Left lobe of liver (tissue), 2 donors: ENCODE measurements at regions not wholly inside any gene's neighbourhood (a gene's known extent, or its start where the extent isn't known, plus 50 kb on each side); places are given as distances from the start of the nearest gene placed in this dataset.
"Not testable (repeated sequence)": the region's sequence is repeated elsewhere in the genome, so short reads cannot be mapped to it uniquely, and the experiment has no call there.

Experiments used
- ATAC-seq: fragments of 200-7000 bp; cut with Tn5 transposase; one replicate; pipeline ENCODE4 v1.9.1; 2020; ENCODE audit warnings: mild to moderate bottlenecking, moderate library complexity
- DNase-seq: peaks from one replicate; pipeline ENCODE4 v3.0.0-alpha.2; 2020; ENCODE audit warnings: low spot score
- donor health status: DM: no; HTN: no; CAD: no; lungs with moderate emphysema.
- donor health status: DM: no; HTN: yes; CAD: no.

DNA sequence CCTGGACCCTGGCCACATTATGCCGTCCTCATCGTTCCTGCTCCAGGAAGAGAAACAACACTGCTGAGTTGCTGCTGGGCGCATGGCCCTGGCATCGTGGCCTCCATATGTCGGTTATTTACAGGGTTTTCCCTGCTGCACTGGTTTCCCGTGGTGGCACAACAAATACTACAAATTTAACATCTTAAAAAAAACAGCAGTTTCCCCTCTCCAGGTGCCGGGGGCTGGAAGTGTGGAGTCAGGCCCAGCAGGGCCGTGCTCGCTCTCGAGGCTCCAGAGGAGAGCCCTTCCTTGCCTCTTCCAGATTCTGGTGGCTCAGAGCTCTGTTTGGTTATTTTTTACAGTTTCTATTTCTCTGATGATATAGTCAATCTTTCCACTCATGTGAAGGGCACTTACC, 777.8 kb upstream of the TPTE start:
- DNase-seq, ATAC-seq: not testable (repeated sequence)

DNA sequence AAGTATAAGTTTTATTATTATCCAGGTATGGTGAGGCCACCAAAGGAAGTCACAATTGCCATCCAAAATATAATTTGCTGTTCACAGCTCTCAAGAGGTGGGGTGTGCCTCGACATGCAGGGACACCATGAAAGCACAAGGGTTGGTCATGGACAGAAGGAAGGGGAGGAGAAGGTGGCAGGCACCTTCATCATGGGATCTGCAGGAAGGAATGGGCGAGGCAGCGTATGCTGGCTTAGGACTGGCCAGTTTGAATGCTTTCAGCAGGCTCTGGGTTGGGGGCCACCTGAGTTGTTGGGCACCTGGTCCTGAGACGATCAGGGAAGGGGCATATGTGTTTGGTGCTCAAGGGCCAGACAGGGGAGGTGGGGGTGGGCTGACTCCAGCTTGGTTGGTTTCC, 777.2 kb upstream of the TPTE start:
- DNase-seq: not testable (repeated sequence)

DNA sequence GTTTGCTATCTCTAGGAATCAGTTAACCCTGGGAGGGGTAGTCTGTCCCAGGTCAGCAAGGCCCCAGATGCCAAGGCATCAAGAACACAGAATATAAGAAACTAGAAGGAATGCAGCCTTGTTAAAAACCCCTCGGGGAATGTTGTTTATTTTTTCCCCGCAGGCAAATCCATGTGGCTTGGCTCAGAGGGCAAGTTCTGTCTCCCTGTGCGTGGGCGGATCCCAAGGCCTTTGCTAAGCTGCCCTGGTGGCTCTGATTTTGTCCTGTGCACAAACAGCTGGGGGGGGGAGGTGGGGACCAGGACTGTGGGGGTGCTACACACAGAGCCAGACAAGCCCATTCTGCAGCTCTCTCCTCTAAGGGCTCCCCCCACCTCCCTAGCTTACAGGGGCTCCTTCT, 776.8 kb upstream of the TPTE start:
- not testable (repeated sequence) for ATAC-seq, DNase-seq

More for the DNA sequence above, 777.2 kb upstream of the TPTE start:
- ATAC-seq: not testable (repeated sequence)

DNA sequence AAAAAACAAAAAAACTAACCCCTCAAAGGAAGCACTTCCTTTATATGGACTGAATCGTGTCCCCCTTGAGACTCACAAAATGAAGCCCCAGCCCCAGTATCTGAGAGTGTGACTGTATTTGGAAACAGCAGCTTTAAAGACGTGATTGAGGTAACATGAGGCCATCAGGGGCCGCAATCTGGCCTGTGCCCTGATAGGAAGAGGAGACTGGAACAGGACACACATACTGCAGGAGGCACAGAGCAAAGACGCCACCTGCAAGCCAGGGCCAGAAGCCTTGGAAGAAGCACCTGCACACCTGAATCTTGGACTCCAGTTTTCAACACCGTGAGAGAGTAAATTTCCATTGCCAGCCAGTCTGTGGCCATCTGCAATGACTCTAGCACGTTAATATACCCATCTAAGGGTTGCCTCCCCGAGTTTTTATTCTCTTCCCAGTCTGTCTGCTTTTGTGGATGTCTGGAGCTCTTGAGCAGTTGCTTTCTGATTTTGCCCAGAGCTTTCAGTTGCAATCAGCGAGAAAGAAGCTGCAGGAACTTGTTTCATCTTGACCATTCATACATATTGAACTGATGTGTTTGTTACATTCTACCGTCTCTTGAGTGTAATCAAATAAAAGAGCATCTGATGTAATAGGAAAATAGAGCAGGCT, 775.8 kb upstream of the TPTE start:
- not testable (repeated sequence) for DNase-seq, ATAC-seq

DNA sequence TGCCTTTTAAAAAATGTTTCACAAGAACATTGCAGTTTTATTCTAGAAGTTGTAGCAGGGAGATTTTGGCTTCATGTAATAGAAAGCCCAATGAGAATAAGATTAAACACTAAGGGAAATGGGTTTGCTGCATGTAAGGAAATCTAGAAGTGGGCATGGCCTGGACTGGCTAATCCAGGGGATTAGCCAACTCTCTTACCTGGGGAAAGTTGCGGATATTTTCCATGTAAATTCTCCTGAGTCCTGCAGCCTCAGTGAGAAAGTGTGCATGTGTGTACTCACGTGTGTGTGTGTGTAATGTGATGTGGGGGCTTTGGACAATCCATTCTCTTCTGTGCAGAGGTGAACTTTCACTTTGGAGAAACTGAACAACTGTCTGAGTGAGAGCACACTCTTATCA, 775.1 kb upstream of the TPTE start:
- not testable (repeated sequence) for DNase-seq, ATAC-seq

DNA sequence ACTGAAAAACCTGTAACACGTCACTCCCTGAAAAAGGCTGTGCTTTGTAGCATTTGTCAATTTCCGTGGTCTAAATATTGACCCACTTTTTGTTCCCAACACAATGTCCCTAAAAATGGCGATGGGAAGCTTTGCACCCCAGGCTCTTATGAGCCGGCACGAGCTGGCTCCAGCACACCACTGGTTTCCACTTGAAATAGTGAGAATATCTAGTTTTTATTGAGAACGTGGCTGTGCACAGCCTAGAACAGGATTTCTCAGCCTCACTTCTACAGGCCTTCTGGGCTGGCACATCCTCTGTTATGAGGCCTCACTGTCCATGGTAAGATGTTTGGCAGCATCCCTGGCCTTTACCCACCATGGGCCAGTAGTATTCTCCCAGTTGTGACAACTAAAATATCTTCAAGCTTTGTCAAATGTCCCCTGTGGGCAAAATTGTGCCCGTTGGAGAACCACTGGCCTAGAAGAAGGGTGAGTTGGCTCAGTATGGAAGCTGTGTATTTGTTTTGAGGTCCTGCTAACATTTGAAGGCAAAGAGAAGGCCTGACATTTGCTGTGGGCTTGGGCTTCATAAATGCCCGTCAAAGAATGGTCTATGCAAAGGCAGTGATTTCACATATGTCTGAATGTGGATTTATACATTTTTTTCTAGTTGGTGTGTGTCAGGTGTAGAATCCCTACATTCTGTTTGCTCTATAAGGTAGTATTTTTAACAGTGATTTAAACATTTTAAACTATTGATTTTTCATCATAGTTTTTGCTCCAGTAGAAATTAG, 774.4 kb upstream of the TPTE start:
- DNase-seq, ATAC-seq: not testable (repeated sequence)

DNA sequence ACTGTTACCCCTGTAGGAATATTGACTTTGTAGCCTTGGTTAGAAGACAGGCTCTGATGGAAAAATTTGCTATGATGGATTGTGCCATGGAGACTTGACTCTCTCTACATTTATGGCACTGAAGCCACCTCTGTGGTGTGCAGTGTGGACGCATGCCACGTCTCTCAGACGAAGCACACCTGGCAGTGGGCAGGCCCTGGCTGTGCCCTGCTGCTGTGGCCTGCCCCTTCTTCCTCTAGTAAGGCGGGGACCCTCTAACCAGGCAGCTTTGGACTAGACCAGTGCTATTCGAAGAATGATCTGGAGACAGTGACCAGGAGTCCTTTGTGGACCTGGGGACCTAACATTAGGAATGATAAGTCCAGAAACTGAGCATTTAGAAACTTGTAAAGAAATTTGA, 773.5 kb upstream of the TPTE start:
- DNase-seq, ATAC-seq: not testable (repeated sequence)

DNA sequence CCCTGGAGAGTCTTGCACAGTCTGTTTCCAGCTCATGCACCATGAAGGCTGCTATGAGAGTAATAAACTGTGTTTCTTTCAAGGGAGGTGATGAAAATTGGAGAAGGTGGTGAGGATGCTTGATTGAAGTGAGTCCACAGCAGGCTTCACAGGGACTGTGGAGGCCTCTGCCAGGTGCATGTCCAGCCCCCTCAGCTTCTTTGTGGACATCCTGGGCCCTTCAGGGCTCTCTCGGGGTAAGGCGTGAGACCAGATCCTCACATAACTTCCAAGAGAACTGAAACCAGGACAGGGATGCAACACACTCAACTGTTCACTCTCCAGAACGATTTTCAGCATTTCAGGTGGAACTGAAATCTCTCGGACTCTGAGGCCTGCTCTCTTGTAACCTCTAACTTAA, 772.9 kb upstream of the TPTE start:
- ATAC-seq, DNase-seq: not testable (repeated sequence)

DNA sequence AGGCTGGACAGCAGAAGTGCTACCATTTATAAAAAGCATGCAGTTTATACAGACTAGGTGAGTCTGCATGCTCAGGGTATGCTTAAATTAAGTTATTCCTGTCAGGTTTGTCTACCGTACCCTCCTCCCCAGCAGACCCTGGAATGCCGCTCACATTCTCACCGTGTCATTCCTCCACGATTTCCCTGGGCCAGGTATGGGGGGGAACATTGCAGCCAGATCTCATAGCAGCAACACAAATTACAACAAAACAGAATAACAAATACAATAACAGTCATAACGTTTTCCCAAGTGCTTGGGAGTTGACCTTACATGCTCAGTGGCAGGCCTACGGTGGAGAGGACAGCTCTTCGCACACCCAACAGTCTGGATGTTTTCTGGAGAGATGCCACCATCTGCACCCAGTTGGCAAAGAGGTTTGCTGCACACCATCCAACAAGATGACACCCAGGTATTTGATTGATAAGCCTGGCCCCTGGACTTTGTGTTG, 771.6 kb upstream of the TPTE start:
- DNase-seq, ATAC-seq: not testable (repeated sequence)

DNA sequence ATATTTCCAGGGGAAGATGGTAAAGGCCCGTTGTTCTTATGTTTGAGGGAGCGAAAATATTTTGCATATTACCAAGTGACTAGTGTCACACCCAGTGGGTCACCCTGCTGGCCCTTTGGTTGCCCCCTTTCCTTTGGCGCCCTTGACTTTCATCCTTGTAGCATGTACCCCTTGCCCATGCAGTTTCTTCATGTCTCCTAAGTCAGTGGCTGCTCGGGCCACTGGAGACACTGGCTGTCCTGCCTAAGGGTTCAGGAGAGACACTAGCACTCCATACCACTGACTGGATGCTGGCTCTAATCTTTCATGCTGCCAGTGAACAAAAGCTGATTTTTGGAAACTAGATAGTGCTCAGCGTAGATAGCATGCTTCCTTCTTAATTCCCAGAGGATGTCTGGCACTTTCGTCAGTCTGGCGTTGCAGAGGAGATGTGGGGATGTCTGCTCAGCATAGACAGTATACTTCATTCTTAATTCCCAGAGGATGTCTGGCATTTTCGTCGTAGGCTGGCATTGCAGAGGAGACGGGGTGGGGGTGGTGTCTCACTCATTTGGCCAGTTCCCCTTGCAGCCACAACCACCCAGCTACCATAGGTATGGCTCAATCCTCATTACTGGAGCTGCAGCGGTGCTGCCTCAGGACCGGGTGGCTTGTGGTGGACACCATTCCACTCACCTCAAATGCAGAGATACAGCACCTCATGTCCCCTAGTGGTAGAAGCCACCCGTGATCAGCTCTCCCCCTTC, 770.9 kb upstream of the TPTE start:
- DNase-seq (no peak), ATAC-seq (no peak)

DNA sequence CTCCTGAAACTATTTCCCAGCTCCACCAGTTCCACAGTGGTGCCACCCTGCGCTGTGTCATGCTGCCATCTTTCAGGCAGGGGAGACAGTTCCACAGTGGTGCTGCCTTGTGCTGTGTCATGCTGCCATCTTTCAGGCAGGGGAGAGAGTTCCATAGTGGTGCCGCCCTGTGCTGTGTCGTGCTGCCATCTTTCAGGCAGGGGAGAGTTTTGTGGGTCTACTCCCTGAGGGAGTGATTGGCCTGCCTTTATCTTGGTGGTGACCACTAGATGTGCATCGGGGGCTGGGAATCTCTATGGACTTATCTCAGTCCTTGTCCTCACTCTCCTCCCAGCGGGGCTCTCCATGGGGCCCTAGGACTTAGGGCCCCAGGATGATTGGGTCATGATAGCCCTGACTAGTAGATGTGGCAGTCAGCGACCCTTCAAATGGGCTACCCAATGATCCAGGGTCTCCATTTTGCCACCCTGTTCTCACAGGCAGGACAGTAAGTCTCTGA, 770.2 kb upstream of the TPTE start:
- not testable (repeated sequence) for DNase-seq
- peak; percentile 18 for ATAC-seq

DNA sequence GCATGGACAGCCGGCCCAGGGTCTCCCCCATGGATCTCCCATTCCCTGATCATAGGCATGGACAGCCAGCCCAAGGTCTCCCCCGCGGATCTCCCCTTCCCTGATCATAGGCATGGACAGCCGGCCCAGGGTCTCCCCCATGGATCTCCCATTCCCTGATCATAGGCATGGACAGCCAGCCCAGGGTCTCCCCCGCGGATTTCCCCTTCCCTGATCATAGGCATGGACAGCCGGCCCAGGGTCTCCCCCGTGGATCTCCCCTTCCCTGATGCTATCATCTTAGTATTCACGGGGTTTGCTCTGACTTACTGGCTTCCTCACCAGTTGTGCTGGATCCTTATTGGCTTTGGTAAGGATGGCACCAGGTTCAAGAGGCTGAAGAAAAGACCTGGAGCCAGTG, 769.4 kb upstream of the TPTE start:
- DNase-seq, ATAC-seq: not testable (repeated sequence)

DNA sequence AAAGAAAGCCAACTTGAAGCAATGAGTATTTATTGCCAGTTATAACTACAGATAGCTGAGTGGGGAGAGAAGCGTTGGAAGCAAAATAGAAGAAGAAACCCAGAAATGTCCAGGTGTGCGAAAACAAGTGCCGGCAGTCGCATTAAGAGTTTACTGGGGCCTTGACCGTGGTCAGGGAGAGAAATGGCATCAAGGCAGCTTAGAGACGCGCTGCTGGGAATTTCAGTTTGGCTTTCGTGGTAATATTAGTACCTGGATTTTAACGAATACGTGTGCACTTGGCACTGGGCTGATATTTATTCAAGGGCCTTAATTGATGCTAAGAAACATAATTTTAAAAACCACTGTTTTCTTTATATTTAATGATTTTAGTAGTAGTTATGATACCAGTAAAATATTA, 767.9 kb upstream of the TPTE start:
- ATAC-seq, DNase-seq: not testable (repeated sequence)

DNA sequence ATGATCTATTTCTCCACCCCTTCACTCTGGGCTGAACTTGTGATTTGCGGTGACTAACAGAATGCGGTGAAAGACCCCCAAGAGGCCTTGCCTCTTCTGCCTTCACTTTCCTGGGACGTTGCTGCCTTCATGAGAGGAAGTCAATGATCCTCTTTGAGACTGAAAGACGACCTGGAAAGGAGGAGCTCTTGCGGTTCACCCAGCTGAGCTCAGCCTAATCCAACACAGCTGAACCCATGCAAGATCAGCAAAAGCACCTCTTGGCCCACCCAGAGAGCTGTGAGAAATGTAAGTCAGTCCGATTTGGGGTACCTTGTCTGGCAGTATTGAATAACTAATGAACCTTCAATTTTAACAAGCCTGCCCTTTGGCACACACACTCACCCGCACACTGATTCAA, 767.4 kb upstream of the TPTE start:
- no peak for ATAC-seq
- no peak for DNase-seq

DNA sequence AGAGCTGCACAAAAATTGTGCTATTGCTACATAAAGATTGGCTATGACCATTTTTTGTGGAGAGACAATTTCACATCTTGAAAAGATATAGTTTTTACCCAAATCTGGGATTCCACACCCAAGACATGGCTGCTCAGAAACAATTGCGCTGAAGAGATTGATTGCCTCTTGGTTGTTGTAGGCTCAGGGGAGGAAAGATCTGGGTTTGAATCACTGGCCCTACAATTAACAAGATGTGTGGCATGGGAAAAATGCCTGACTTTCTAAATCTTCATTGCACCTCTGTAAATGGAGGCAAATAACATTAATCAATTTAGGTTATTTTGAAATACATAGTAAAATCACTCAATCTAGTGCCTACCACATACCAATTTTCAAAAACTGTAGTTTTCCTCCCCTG, 766.9 kb upstream of the TPTE start:
- DNase-seq, ATAC-seq: not testable (repeated sequence)

DNA sequence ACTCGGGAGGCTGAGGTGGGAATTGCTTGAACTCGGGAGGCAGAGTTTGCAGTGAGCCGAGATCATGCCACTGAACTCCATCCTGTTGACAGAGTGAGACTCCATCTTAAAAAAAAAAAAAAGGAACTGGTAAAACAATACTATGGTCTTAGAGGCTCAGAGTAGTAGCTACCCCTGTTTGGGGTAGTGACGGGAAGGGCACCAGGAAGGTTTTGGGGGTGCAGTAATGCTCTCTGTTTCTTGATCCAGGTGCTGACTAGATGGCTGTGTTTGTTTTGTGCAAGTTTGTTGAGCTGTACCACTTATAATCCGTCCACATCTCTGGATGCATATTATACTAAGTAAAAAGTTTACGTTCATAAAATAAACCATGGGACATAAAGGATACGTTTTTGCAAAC, 765.8 kb upstream of the TPTE start:
- DNase-seq (no peak), ATAC-seq (no peak)

DNA sequence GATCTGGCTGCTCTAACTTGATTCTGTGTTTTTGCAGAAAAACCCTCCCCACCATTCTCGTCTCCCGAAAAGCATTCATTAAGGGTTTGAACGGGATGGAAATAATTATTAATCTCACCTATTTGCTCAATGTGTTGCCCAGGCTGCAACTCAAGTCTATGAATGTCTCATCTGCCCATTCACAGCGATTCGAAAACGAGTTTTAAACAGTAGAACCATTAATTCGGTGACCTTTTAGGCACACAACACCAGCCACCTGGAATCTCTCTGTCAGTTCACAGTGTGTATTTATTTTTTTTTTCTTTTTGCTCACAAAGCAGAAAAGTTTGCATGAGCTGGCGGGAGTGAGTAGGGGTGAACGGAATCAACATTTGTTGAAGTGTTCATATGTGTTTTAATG, 764.7 kb upstream of the TPTE start:
- ATAC-seq: no peak

DNA sequence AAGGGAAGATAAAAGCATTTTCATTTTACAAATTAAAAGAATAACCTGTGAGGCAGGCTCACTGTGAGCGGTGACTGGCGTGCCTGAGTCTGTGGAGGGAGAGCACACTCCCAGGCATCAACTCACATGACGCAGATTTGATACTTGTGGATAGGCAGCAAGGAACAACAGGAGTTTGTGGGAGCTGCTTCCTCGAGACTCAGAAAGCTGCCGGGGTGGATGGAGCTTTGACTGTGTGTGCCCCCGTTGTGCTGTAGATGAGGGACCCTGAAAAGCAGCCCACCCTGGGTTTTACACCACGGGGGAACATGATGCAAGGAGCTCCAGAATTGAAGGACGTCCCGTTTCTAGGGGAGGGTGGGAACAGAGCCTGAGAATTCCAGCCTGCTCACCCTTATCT, 764.3 kb upstream of the TPTE start:
- DNase-seq, ATAC-seq: not testable (repeated sequence)

More for the DNA sequence above, 764.7 kb upstream of the TPTE start:
- DNase-seq: no peak

DNA sequence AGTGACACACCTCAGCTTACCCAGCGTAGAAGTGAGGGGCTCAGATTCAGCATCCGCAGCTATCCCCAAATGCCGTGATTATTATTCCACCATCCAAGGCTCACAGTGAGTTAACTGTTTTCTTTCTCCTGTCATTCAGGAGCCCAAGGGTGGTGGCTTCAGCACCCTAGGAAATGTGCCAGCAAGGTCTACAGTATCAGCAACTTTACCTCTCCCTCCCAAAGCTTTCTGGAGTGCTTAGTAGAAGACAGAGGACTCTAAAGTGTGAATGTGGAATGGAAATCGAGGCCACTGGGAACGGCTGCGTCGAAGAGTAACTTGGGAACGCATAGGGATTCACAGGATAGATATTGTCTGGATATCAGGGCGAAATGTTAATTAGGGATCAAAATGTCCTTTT, 763.8 kb upstream of the TPTE start:
- not testable (repeated sequence) for ATAC-seq, DNase-seq

DNA sequence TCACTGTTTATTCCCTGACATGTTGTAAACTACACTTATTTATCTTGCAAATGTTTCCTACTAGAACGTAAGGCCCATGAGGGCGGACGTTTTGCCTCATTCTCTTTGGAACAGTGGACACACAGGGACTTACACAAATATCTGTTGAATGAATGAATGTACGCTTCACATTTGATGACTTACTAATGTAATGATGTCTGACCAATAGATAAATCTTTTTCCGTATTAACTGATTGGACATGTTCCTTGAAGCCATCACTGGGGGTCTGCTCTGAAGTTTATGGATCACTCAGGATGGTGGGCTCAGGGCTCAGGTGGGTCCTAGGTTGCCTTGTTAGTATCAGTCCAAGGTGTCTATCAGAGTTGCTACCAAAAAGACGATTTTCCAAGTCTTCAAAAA, 763.2 kb upstream of the TPTE start:
- no peak for ATAC-seq
- no peak for DNase-seq

DNA sequence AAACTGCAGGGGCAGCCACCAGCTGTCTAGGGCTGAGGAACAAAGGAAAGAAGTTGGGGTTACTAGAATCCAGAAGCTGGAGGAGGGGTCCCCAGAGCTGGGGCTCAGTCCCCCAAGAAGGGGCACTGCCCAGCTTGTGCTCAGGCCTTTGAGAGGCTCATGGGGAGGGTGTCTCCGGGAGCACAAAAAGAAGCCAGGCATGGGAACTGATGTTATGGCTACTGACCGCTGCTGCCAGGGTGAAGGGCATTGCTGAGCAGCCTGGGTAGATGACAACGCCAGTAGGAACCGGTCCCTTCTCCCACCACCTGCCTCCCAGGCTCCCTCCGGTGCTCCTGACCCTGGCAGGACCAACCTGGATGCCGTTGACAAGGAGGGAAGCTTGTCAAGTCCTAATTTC, 762.5 kb upstream of the TPTE start:
- DNase-seq (no peak), ATAC-seq (no peak)
